ENCODE measurements at regions not wholly inside any gene's neighbourhood (a gene's known extent, or its start where the extent isn't known, plus 50 kb on each side); places are given as distances from the start of the nearest gene placed in this dataset.
A peak's percentile ranks its signal among the peaks of the same experiment; 100 is the strongest.

- no peak for DNase-seq (ENCODE audit: low spot score)
Observed at GRCh38 chr5:81855591-81855990, 104.7 kb upstream of the SSBP2 start.

GRCh38 chr5:81854915-81855314 is 104.0 kb upstream of the SSBP2 start:
- DNase-seq (ENCODE audit: low spot score) = no peak

DNA sequence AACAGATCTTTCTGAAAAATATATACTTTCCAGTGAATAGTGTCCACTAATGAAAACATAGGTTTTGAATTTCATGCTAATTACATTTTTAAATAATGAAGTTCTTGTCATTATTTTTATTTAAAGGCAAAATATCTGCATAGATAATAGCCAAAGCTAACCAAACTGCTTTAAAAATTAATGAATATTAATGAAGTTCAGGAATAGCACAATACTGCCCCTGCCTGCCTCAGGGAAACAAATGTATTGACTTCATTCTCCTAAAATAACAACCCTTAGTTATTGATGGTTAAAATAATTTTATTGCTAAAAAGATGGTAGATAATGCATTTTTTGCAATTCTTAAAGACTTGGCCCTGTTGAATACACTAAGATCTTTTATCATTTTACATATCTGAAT is 103.6 kb upstream of the SSBP2 start:
- no peak for DNase-seq (ENCODE audit: low spot score)

DNA sequence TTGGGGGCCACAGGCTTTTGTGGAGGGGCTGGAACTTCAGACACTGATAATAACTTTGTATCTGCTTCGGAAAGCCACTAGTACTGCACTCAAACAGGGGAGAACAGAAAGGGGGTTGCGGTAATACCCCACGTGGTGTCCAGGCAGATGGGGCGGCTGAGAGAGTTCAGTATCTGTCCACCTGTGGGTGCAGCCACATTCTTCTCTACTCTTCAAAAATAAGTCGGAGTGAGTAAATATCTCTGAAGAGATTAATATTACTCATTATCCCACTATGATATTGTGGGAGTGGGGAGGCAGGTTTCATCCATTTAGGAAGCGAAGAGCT is 102.1 kb upstream of the SSBP2 start:
- no peak for DNase-seq (ENCODE audit: low spot score)

DNA sequence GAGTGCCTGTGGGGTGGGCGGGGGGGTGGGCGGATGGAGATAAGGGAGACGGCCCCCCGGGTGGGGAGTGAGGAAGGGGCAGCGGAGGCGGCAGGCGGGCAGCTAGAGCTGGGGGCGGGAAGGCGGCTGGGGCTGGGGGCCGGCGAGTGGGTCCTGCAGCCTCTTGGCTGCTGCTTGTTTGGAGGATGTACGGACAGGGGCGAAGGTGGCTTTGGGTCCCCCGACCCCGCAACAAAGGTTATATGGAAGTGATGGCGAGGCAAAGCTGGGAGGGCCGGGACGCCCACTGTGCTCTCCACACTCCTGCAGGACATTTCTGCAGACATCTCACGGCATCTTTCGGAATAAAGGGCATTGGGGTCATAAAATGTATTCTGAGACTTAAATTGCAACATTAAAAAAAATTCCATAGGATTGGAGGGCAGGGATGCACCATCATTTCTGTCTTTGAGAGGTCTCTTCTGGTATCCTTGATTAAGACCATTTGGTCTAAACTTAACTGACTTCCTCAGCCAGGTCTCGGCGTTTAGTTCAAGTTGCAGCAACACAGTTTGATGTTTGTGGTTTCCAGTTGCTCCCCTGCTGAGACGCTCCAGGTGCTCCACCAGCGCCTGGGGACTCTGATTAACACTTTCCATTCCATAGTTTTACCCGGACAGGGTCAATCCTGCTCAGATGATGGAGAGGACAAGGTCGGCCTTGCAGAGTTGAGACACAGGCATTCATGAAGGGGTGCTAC is 101.6 kb upstream of the SSBP2 start:
- no peak for DNase-seq (ENCODE audit: low spot score)

- peak; percentile 95 for DNase-seq (ENCODE audit: low spot score)
Observed at GRCh38 chr5:81851481-81852178, 100.7 kb upstream of the SSBP2 start.

DNA sequence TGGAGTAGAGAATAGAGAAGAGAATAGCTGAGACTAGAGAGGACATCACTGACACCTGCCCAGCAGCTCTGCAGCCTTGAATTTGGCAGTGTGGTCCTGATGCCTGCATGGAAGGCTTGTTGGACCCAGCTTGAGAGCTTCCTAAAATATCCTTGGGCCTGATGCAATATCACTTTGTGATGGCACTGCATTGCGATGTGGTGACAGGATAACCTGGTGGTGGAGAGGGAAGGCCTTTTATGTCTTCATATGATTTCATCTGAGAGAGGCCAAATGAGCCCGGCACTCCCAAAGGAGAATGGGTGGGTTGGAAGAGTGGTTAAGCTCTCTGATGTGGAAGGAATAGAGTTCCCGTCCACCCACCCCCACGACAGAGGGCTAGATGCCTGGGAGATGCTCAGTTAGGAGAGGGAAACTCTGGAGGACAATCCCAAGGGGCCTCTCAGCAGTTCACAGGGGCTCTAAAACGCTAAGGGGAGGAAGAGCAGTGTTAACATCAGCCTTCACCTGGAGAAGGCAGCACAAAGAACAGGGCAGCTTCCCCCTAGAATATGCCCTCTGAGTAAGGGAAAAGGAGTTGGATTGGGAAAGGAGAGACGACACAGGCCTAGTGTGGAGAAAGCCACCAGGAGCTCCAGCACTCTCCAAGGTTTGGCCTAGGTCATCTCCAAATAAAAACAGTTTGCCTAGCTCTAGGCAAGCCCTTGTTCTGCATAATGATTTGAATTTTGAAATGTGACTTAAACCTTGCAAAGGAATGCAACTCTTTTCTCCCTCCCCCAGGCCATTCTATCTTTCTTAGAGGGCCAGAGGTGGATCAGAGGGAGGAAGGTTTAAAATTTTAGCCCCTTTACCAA is 99.8 kb upstream of the SSBP2 start:
- DNase-seq (ENCODE audit: low spot score) = no peak

- DNase-seq (ENCODE audit: low spot score) = no peak
Observed at GRCh38 chr5:81849770-81850367, 99.0 kb upstream of the SSBP2 start.

GRCh38 chr5:81848362-81848880 is 97.5 kb upstream of the SSBP2 start:
- no peak for DNase-seq (ENCODE audit: low spot score)

- no peak for DNase-seq (ENCODE audit: low spot score)
Observed at GRCh38 chr5:81846301-81846700, 95.4 kb upstream of the SSBP2 start.

DNA sequence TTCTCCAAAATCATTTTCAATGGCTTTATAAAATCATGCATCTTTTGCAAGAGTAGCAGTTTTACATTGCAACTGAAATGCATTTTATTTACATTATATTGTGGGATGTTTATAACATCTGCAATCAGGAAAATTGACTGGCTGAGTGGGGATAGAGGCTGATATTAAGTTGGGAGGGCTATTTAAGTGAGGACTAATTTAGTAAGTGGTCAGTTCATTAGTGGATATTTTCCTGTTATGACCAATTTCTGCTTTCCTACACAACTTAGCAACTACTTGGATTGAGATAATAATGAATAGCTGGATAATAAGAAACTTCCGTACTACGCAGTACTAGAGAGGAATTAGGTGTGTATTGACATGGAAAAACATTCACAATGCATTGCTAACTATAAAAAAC is 92.9 kb upstream of the SSBP2 start:
- DNase-seq (ENCODE audit: low spot score) = no peak

GRCh38 chr5:81842795-81843398 is 92.0 kb upstream of the SSBP2 start:
- DNase-seq (ENCODE audit: low spot score) = no peak

GRCh38 chr5:81839034-81839433 is 88.1 kb upstream of the SSBP2 start:
- no peak for DNase-seq (ENCODE audit: low spot score)

GRCh38 chr5:81838307-81838906 is 87.5 kb upstream of the SSBP2 start:
- peak; percentile 48 for DNase-seq (ENCODE audit: low spot score)

- DNase-seq (ENCODE audit: low spot score) = no peak
Observed at GRCh38 chr5:81837667-81838306, 86.9 kb upstream of the SSBP2 start.

GRCh38 chr5:81835814-81836367 is 85.0 kb upstream of the SSBP2 start:
- no peak for DNase-seq (ENCODE audit: low spot score)

DNA sequence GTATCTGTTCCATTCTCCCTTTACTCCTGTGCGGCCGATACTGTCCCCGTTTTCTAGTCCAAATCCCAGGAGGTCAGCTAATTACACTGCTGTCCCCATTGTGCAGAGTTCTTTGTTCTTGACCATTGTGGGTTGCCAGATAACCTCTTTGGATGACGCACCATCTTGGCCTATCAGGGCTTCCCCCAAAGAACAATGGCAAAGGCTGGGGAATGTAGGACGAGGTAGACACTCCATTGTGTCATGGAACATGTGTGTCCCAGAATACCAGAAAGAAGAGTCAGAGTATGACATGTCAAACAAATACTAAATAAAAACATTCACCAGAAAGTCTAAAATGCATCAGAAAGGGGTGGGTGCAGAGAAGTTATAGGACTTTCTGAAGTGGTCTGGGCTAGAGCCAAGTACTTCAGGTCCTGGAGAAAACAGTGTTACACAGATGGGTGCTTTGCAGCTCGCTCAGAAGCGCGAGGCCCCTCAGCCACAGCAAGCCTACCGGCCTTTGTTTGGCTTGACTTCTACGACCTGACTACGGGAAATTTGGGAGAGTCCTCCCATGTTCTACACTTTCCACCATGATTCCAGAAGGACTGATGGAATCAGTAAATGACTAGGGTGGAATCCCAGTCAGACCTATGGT is 83.2 kb upstream of the SSBP2 start:
- no peak for DNase-seq (ENCODE audit: low spot score)

GRCh38 chr5:81830596-81830995 is 79.7 kb upstream of the SSBP2 start:
- DNase-seq (ENCODE audit: low spot score) = no peak

DNA sequence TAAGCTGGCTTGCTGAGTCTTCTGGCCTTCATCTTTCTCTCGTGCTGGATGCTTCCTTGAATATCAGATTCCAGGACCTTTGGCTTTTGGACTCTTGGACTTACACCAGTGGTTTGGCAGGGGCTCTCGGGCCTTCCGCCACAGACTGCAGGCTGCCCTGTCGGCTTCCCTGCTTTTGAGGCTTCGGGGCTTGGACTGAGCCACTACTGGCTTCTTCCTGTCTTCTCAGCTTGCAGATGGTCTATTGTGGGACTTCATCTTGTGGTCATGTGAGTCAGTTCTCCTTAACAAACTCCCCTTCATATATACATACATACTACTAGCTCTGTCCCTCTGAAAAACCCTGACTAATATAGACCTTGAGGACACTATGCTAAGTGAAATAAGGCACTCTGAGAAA is 78.3 kb upstream of the SSBP2 start:
- DNase-seq (ENCODE audit: low spot score) = no peak

DNA sequence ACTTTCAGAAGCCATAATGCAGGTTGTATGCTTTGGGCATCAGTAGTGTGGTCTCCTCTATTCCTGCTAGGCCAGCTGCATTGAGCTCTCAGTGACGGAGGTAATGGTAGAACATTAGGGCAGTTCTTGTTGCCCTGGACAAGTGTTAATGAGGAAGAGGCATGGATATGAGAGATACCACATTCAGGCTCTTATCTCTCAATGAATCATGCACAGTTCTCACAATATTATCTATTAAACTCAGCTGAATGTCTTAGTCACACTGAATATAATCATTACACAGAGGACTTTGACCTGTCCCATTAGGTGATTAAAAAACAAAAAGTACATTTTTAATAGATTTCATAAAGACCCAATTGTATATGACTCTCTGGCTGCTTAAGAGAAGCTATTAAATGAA is 76.6 kb upstream of the SSBP2 start:
- DNase-seq (ENCODE audit: low spot score) = no peak
